GM21390 (cell line): ENCODE measurements at regions not wholly inside any gene's neighbourhood (a gene's known extent, or its start where the extent isn't known, plus 50 kb on each side); places are given as distances from the start of the nearest gene placed in this dataset.
"Not testable (repeated sequence)": the region's sequence is repeated elsewhere in the genome, so short reads cannot be mapped to it uniquely, and the experiment has no call there.

Experiments
- ATAC-seq: cut with Tn5 transposase; IDR thresholded peaks from one replicate; pipeline ENCODE4 v1.9.1; 2021; ENCODE audit not compliant: unreplicated experiment

GRCh38 chr17:53208935-53209334 lies 613.8 kb upstream of the KIF2B start:
- ATAC-seq = not testable (repeated sequence)

- ATAC-seq = no peak
Observed at GRCh38 chr17:53193044-53193443, 629.7 kb upstream of the KIF2B start.

- ATAC-seq = no peak
Observed at GRCh38 chr17:53191878-53192277, 630.8 kb upstream of the KIF2B start.

- ATAC-seq = no peak
Observed at GRCh38 chr17:53186001-53186400, 636.7 kb upstream of the KIF2B start.

- ATAC-seq = no peak
Observed at GRCh38 chr17:53176629-53177028, 646.1 kb upstream of the KIF2B start.

- ATAC-seq = no peak
Observed at GRCh38 chr17:53168413-53168812, 654.3 kb upstream of the KIF2B start.

- ATAC-seq = no peak
Observed at GRCh38 chr17:53166731-53167130, 656.0 kb upstream of the KIF2B start.

- ATAC-seq = no peak
Observed at GRCh38 chr17:53150101-53150698, 672.5 kb upstream of the KIF2B start.

- ATAC-seq = no peak
Observed at GRCh38 chr17:53149316-53149715, 673.4 kb upstream of the KIF2B start.

GRCh38 chr17:53148058-53148457 lies 674.7 kb upstream of the KIF2B start:
- ATAC-seq = no peak

- no peak for ATAC-seq
Observed at GRCh38 chr17:53142890-53143289, 679.8 kb upstream of the KIF2B start.

GRCh38 chr17:53141731-53142130 lies 681.0 kb upstream of the KIF2B start:
- no peak for ATAC-seq

GRCh38 chr17:53141280-53141679 lies 681.4 kb upstream of the KIF2B start:
- no peak for ATAC-seq

- no peak for ATAC-seq
Observed at GRCh38 chr17:53137869-53138268, 684.9 kb upstream of the KIF2B start.

- no peak for ATAC-seq
Observed at GRCh38 chr17:53135969-53136368, 686.8 kb upstream of the KIF2B start.

GRCh38 chr17:53134548-53134947 lies 688.2 kb upstream of the KIF2B start:
- no peak for ATAC-seq

- ATAC-seq = no peak
Observed at GRCh38 chr17:53133876-53134275, 688.9 kb upstream of the KIF2B start.

- ATAC-seq = no peak
Observed at GRCh38 chr17:53129863-53130262, 692.9 kb upstream of the KIF2B start.

GRCh38 chr17:53127331-53127730 lies 695.4 kb upstream of the KIF2B start:
- no peak for ATAC-seq

GRCh38 chr17:53122966-53123365 lies 699.8 kb upstream of the KIF2B start:
- ATAC-seq = no peak

- no peak for ATAC-seq
Observed at GRCh38 chr17:53119773-53120172, 703.0 kb upstream of the KIF2B start.

GRCh38 chr17:53118948-53119347 lies 703.8 kb upstream of the KIF2B start:
- no peak for ATAC-seq

- ATAC-seq = no peak
Observed at GRCh38 chr17:53106886-53107285, 715.8 kb upstream of the KIF2B start.
